Naive thymus-derived CD8-positive, alpha-beta T cell (primary cell): ENCODE measurements at regions not wholly inside any gene's neighbourhood (a gene's known extent, or its start where the extent isn't known, plus 50 kb on each side); places are given as distances from the start of the nearest gene placed in this dataset.

Experiments used
- ATAC-seq, 2 donors: fragments of 150-1000 bp; cut with Tn5 transposase in 1 of 2; sonication (Bioruptor Pico), chemical (Tn5 transposase) in 1 of 2; 1 replicate in 1 of 2; 2 replicates in 1 of 2; pipeline ENCODE4 v1.10.0; 2021; ENCODE audit warnings: mild to moderate bottlenecking in 2 of 2, moderate library complexity in 2 of 2
- POLR2A ChIA-PET: fragments of 350-600 bp; sonication (Branson Sonifier 250); formaldehyde crosslinking; loops from one replicate; lab custom pipeline; 2021; ENCODE audit warnings: antibody characterized with exemption; lab: Charles Lee
- DNase-seq, 10 donors: peaks; one replicate each; pipeline versions ENCODE4 v3.0.0 to v3.0.0-alpha.2; 2020 to 2022
- H3K27ac Mint-ChIP-seq, 10 donors: one replicate each; pipeline ENCODE4 v1.8.0; 2020 to 2022; ENCODE audit warnings: mild to moderate bottlenecking in 10 of 10, mixed read lengths in 10 of 10, moderate library complexity in 4 of 10, inconsistent platforms in 1 of 10
- H3K27me3 Mint-ChIP-seq, 5 donors: one replicate each; pipeline ENCODE4 v1.8.0; 2021 to 2022; ENCODE audit warnings: mixed read lengths in 5 of 5
- H3K36me3 Mint-ChIP-seq, 3 donors: one replicate each; pipeline ENCODE4 v1.8.0; 2020 to 2022; ENCODE audit warnings: mixed read lengths in 3 of 3, mild to moderate bottlenecking in 2 of 3, inconsistent platforms in 1 of 3
- H3K4me1 Mint-ChIP-seq, 4 donors: one replicate each; pipeline ENCODE4 v1.8.0; 2021 to 2022; ENCODE audit warnings: mixed read lengths in 4 of 4
- H3K4me3 Mint-ChIP-seq, 10 donors: one replicate each; pipeline ENCODE4 v1.8.0; 2020 to 2022; ENCODE audit warnings: mild to moderate bottlenecking in 10 of 10, mixed read lengths in 10 of 10, moderate library complexity in 6 of 10, inconsistent platforms in 1 of 10
- H3K9me3 Mint-ChIP-seq, 9 donors: one replicate each; pipeline ENCODE4 v1.8.0; 2020 to 2022; ENCODE audit warnings: mixed read lengths in 9 of 9, mild to moderate bottlenecking in 3 of 9, inconsistent platforms in 1 of 9, moderate library complexity in 1 of 9

DNA sequence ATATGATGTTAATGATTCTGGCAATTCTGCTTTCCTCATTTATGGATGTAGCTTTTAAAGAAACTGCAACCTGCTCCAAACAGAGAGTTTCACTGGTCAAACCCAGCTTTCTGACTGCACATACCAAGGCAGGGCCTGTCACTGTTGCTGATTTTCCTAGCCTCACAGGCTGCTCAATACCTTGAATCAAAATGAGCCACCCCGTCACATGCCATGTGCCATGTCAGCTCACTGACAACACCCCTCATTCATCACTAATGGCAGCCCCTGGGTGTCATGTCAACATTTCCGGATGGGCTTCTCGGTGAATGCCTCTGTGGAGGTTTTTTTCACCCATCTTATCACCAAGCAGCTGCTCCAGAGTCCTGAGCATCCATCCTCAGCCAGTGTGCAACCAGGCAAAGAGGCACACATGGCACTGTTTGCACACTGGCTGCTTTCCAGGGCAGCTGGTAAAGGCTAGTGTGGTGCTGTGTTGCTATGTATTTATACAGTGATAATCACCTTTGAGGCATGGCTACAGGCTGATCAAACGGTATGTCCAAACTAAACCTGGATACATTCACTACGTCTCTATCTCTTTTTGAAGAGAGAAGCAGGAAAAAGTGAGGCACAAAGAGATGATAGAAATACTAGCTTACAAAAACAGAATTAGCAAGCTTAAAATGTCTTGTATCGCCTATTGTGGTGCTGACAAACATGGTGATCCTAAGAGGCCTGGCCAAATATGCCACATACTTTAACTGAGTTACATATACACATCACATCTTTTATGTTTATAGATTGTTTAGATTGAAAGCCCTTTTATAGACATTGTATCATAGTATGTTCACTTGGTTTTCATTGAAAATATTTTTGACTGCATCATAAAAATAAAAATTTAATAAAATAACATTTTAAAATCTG is 94.6 kb upstream of the INPP4B start:
- H3K4me3 Mint-ChIP-seq = no peak overlapping the region

GRCh38 chr4:142944565-142944964 is 98.5 kb upstream of the INPP4B start:
- Mint-ChIP-seq H3K27me3 (peaks cover 3 to 12% (median 8%) of the 10 kb centered on the region in 5 donors), H3K36me3 (peaks cover 0 to 18% (median 0%) of the 10 kb centered on the region in 3 donors), H3K27ac (no peak overlapping the region), H3K4me3 (no peak overlapping the region), H3K4me1 (no peaks in the 10 kb centered on the region), H3K9me3 (peaks cover 0 to 14% (median 8%) of the 10 kb centered on the region in 9 donors)
- ATAC-seq = no peak
- POLR2A ChIA-PET = no interaction called here
- DNase-seq = no peak

More for the DNA sequence above, 94.6 kb upstream of the INPP4B start:
- POLR2A ChIA-PET = no interaction called here
- Mint-ChIP-seq H3K36me3 (peaks cover 0 to 4% (median 0%) of the 10 kb centered on the region in 3 donors), H3K27ac (no peak overlapping the region), H3K4me1 (no peaks in the 10 kb centered on the region), H3K9me3 (peaks cover 0 to 3% (median 0%) of the 10 kb centered on the region in 9 donors), H3K27me3 (peaks cover 0 to 8% (median 3%) of the 10 kb centered on the region in 5 donors)
- no peak for DNase-seq
- ATAC-seq = no peak

- no peaks in the 10 kb centered on the region for H3K4me1 Mint-ChIP-seq
- no peak for ATAC-seq
- H3K27me3 Mint-ChIP-seq = peaks cover 0 to 3% (median 0%) of the 10 kb centered on the region in 5 donors
Measured at GRCh38 chr4:142952821-142953580, 106.9 kb upstream of the INPP4B start.

GRCh38 chr4:142954415-142954814 is 108.3 kb upstream of the INPP4B start:
- Mint-ChIP-seq H3K27me3 (peaks cover 0 to 9% (median 0%) of the 10 kb centered on the region in 5 donors), H3K36me3 (peaks cover 0 to 7% (median 4%) of the 10 kb centered on the region in 3 donors), H3K4me3 (no peak overlapping the region), H3K27ac (no peak overlapping the region), H3K4me1 (no peaks in the 10 kb centered on the region), H3K9me3 (peaks cover 0 to 18% (median 4%) of the 10 kb centered on the region in 9 donors)
- POLR2A ChIA-PET = no interaction called here
- ATAC-seq (no peak), DNase-seq (no peak)

More at GRCh38 chr4:142952821-142953580, 106.9 kb upstream of the INPP4B start:
- no peak overlapping the region for H3K27ac Mint-ChIP-seq
- no peak for DNase-seq
- peaks cover 0 to 7% (median 4%) of the 10 kb centered on the region in 3 donors for H3K36me3 Mint-ChIP-seq
- H3K9me3 Mint-ChIP-seq = peaks cover 0 to 18% (median 4%) of the 10 kb centered on the region in 9 donors
- no peak overlapping the region for H3K4me3 Mint-ChIP-seq
- POLR2A ChIA-PET = no interaction called here

DNA sequence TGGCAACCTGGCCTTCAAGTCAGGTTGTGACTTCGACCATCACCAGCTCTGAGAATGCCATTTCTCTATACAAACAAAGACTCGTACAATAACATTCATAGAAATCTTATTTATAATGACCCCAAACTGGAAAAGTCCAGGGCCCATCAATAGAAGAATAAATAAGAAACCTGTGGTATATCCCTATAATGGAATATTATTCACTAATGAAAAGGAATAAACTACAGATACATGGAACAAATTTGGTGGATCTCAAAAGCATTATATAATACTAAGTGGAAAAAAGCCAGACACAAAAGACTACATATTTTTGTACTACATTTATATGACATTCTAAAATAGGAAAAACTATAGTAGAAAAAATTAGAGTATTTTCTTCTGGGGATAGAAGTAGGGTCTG is 109.4 kb upstream of the INPP4B start:
- POLR2A ChIA-PET = no interaction called here
- ATAC-seq = no peak
- Mint-ChIP-seq H3K4me3 (no peak overlapping the region), H3K9me3 (peaks cover 0 to 18% (median 4%) of the 10 kb centered on the region in 9 donors), H3K27me3 (peaks cover 0 to 9% (median 0%) of the 10 kb centered on the region in 5 donors), H3K27ac (no peak overlapping the region), H3K4me1 (peaks cover 0 to 2% (median 0%) of the 10 kb centered on the region in 4 donors), H3K36me3 (peaks cover 0 to 7% (median 4%) of the 10 kb centered on the region in 3 donors)
- DNase-seq = no peak

GRCh38 chr4:142959173-142959572 is 113.1 kb upstream of the INPP4B start:
- DNase-seq (no peak), ATAC-seq (no peak)
- POLR2A ChIA-PET = no interaction called here
- Mint-ChIP-seq H3K9me3 (peaks cover 0 to 15% (median 4%) of the 10 kb centered on the region in 9 donors), H3K27me3 (peaks cover 0 to 12% (median 0%) of the 10 kb centered on the region in 5 donors), H3K4me1 (peaks cover 0 to 8% (median 2%) of the 10 kb centered on the region in 4 donors), H3K36me3 (peaks cover 0 to 7% (median 4%) of the 10 kb centered on the region in 3 donors), H3K4me3 (no peak overlapping the region), H3K27ac (no peak overlapping the region)

DNA sequence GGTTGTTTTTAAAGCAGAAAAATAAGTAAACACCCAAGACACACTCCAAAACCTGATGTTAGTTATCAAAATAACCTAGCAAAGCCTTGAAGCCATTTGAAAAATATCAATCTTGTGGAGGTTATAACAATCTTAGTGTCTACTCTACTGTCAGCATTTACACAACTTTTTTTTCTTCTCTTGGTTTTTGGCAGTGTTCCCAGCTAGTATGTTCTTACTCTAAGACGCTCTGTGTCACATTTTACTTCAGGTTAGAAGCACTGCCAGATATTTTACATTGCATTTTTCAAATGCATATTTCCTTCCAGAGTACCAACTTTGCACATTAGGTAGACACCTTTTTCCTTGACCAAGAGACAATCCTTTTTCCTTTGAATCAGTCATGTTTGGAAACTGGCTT is 114.0 kb upstream of the INPP4B start:
- DNase-seq (no peak), ATAC-seq (no peak)
- Mint-ChIP-seq H3K36me3 (peaks cover 0 to 3% (median 2%) of the 10 kb centered on the region in 3 donors), H3K4me1 (peaks cover 0 to 8% (median 2%) of the 10 kb centered on the region in 4 donors), H3K27ac (no peak overlapping the region), H3K27me3 (peaks cover 0 to 12% (median 0%) of the 10 kb centered on the region in 5 donors), H3K4me3 (no peak overlapping the region), H3K9me3 (peaks cover 0 to 9% (median 2%) of the 10 kb centered on the region in 9 donors)
- POLR2A ChIA-PET = no interaction called here

DNA sequence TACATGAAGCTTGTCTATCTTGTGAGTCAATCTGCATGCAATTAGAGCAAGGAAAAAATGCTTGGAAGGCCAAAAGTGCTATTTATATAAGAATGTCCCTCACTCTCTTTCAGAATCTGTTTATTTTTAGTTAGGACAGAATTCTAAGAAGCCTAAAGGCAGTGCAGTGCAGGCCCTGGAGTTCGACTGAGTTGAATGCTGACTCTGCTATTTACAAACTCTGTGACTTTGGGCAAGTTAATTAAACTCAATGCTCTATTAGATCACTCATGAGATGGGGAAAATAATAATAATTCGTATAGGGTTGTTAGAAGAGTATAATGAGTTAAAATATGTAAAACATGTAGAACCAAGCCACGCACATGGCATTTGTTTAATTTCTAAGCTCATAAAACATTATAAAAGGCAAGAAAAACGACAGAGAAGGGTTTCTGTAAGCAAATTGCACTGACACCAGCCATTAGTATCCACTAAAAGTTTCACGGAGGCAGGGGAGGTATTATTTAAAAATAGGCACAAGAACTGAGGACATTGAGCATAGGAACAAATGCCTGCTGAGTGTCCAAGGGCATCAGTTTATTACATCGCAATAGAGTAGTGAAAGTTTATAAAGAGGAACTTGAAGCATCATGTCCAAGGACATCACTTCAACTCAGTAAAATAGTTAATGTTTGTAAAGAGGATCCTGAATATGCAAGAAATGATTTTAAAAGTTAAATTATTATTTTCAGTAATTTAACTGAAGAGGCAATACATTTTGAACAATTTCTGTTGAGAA is 115.0 kb upstream of the INPP4B start:
- ATAC-seq (no peak), DNase-seq (no peak)
- POLR2A ChIA-PET = no interaction called here
- Mint-ChIP-seq H3K4me3 (no peak overlapping the region), H3K36me3 (no peaks in the 10 kb centered on the region), H3K9me3 (no peaks in the 10 kb centered on the region), H3K4me1 (peaks cover 0 to 8% (median 2%) of the 10 kb centered on the region in 4 donors), H3K27ac (no peak overlapping the region), H3K27me3 (peaks cover 0 to 13% (median 0%) of the 10 kb centered on the region in 5 donors)

DNA sequence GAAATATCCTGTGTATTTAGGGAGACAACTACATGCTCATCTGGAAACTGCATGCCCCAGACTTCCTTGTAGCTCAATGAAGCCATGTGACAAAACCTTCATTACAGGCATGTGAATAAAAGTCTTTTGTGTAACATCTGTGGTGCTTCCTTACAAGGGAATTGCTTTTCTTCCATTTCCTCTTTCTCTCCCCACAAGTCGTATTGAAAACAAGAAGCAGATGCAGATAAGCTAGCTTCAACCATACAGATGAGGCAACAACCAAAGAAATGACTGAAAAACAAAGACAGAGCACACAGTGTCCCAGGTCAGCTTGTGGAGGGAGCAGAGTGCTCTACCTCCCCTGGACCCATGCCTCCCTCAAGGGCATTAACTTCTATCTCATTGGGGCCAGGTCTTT is 115.8 kb upstream of the INPP4B start:
- Mint-ChIP-seq H3K4me1 (peaks cover 0 to 8% (median 2%) of the 10 kb centered on the region in 4 donors), H3K36me3 (no peaks in the 10 kb centered on the region), H3K27me3 (peaks cover 0 to 13% (median 0%) of the 10 kb centered on the region in 5 donors), H3K4me3 (no peak overlapping the region), H3K27ac (no peak overlapping the region), H3K9me3 (no peaks in the 10 kb centered on the region)
- DNase-seq = no peak
- POLR2A ChIA-PET = no interaction called here
- no peak for ATAC-seq

GRCh38 chr4:142974328-142974727 is 128.2 kb upstream of the INPP4B start:
- Mint-ChIP-seq H3K4me3 (no peak overlapping the region), H3K36me3 (no peaks in the 10 kb centered on the region), H3K9me3 (peaks cover 0 to 3% (median 0%) of the 10 kb centered on the region in 9 donors), H3K27me3 (peaks cover 0 to 11% (median 6%) of the 10 kb centered on the region in 5 donors), H3K27ac (no peak overlapping the region), H3K4me1 (no peaks in the 10 kb centered on the region)
- DNase-seq = no peak
- no peak for ATAC-seq
- POLR2A ChIA-PET = no interaction called here

- Mint-ChIP-seq H3K36me3 (no peaks in the 10 kb centered on the region), H3K27me3 (peaks cover 0 to 11% (median 6%) of the 10 kb centered on the region in 5 donors), H3K4me3 (no peak overlapping the region), H3K4me1 (no peaks in the 10 kb centered on the region), H3K27ac (no peak overlapping the region), H3K9me3 (peaks cover 0 to 3% (median 0%) of the 10 kb centered on the region in 9 donors)
- ATAC-seq (no peak), DNase-seq (no peak)
- POLR2A ChIA-PET = no interaction called here
Measured at GRCh38 chr4:142975618-142976017, 129.5 kb upstream of the INPP4B start.

DNA sequence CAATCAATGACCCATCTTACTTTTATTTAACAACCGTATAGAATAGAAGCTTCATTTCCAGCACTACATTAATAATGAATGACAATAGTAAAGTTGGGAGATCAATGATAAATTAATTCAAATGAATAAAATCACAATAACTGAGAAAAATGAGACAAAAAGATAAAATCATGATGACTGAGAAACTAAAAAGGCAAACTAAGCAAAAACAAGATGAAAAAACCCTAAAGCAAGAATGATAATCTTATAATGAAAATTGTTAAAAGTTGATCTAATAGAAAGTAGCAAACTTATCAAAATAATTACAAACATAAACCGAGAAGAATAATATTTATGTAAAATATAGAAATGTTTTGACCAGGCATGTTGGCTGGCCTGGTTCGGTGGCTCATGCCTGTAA is 130.4 kb upstream of the INPP4B start:
- Mint-ChIP-seq H3K4me3 (no peak overlapping the region), H3K27ac (no peak overlapping the region), H3K27me3 (peaks cover 0 to 7% (median 6%) of the 10 kb centered on the region in 5 donors), H3K36me3 (no peaks in the 10 kb centered on the region), H3K9me3 (no peaks in the 10 kb centered on the region), H3K4me1 (no peaks in the 10 kb centered on the region)
- DNase-seq (no peak), ATAC-seq (no peak)
- POLR2A ChIA-PET = no interaction called here
